GM03348 (cell line): ENCODE measurements at regions not wholly inside any gene's neighbourhood (a gene's known extent, or its start where the extent isn't known, plus 50 kb on each side); places are given as distances from the start of the nearest gene placed in this dataset.
"Not testable (repeated sequence)": the region's sequence is repeated elsewhere in the genome, so short reads cannot be mapped to it uniquely, and the experiment has no call there.

Experiments used
- DNase-seq: peaks from one replicate; pipeline ENCODE4 v3.0.0; 2012; ENCODE audit warnings: low spot score

GRCh38 chr5:105998991-105999390, 1671.7 kb downstream of the EFNA5 start:
- DNase-seq = not testable (repeated sequence)

- no peak for DNase-seq
Observed at GRCh38 chr5:105993027-105993426, 1677.7 kb downstream of the EFNA5 start.

- no peak for DNase-seq
Observed at GRCh38 chr5:105982526-105982925, 1688.2 kb downstream of the EFNA5 start.

- no peak for DNase-seq
Observed at GRCh38 chr5:105978011-105978410, 1692.7 kb downstream of the EFNA5 start.

- DNase-seq = no peak
Observed at GRCh38 chr5:105977163-105977562, 1693.6 kb downstream of the EFNA5 start.

GRCh38 chr5:105970919-105971318, 1699.8 kb downstream of the EFNA5 start:
- DNase-seq = no peak

GRCh38 chr5:105968981-105969380, 1701.8 kb downstream of the EFNA5 start:
- no peak for DNase-seq

- no peak for DNase-seq
Observed at GRCh38 chr5:105963696-105964255, 1707.0 kb downstream of the EFNA5 start.

GRCh38 chr5:105961572-105961971, 1709.2 kb downstream of the EFNA5 start:
- no peak for DNase-seq

GRCh38 chr5:105956456-105957196, 1714.1 kb downstream of the EFNA5 start:
- DNase-seq = no peak

GRCh38 chr5:105954341-105954740, 1716.4 kb downstream of the EFNA5 start:
- no peak for DNase-seq

- no peak for DNase-seq
Observed at GRCh38 chr5:105953616-105954015, 1717.1 kb downstream of the EFNA5 start.

GRCh38 chr5:105952875-105953274, 1717.9 kb downstream of the EFNA5 start:
- DNase-seq = no peak

GRCh38 chr5:105947461-105947860, 1723.3 kb downstream of the EFNA5 start:
- DNase-seq = no peak

GRCh38 chr5:105945203-105945972, 1725.3 kb downstream of the EFNA5 start:
- DNase-seq = no peak

GRCh38 chr5:105940181-105940580, 1730.6 kb downstream of the EFNA5 start:
- no peak for DNase-seq

GRCh38 chr5:105934171-105934570, 1736.6 kb downstream of the EFNA5 start:
- DNase-seq = no peak

- DNase-seq = peak; percentile 29
Observed at GRCh38 chr5:105931881-105932421, 1738.8 kb downstream of the EFNA5 start.

- DNase-seq = no peak
Observed at GRCh38 chr5:105929858-105930257, 1740.9 kb downstream of the EFNA5 start.

GRCh38 chr5:105924366-105924765, 1746.4 kb downstream of the EFNA5 start:
- peak; percentile 9 for DNase-seq

- no peak for DNase-seq
Observed at GRCh38 chr5:105922574-105922973, 1748.2 kb downstream of the EFNA5 start.

GRCh38 chr5:105922080-105922479, 1748.7 kb downstream of the EFNA5 start:
- DNase-seq = no peak

GRCh38 chr5:105917189-105917588, 1753.5 kb downstream of the EFNA5 start:
- DNase-seq = no peak
